DMS79 (cell line): ENCODE measurements at regions not wholly inside any gene's neighbourhood (a gene's known extent, or its start where the extent isn't known, plus 50 kb on each side); places are given as distances from the start of the nearest gene placed in this dataset.

ENCODE experiments used
- DNase-seq: peaks from one replicate; lab custom pipeline; 2025; lab: John Stamatoyannopoulos, UW

DNA sequence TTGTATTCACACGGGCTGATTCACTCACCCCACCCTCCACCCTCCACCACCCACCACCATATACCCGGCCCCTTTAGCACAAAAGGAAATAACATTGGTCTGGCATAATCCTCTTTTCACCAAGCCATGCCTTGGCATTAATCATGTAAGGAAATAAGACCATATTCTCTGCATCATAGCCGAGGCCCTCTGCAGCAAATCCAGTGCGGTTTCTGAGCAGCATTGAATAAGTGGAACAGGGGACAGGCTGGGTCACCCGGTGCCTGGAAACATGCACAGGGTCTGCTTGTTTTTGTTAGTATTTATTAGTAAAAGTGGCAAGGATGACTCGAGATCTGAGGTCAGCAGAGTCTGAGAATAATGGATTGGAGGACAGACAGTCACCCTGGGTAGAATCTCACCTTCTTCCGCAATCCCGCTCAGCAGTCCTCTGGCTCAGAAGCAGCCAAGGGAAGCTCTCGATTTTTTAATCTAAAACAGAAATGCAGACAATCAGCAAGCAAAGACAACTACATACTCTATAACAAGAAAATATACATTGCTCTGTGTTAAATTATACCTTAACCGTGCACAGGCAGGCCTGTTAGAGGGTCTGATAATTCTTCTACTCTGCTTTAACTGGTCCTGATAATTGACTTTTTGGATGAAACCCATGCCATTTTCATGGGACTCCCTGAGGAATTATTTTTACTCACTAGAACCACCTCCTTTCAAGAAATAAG, 52.4 kb upstream of the CDC42BPA start:
- DNase-seq: no peak

GRCh38 chr1:227369102-227369760, 50.9 kb upstream of the CDC42BPA start:
- peak; percentile 26 for DNase-seq
